Hematopoietic multipotent progenitor cell (in vitro differentiated cells): ENCODE measurements at regions not wholly inside any gene's neighbourhood (a gene's known extent, or its start where the extent isn't known, plus 50 kb on each side); places are given as distances from the start of the nearest gene placed in this dataset.
A peak's percentile ranks its signal among the peaks of the same experiment; 100 is the strongest.
"Not testable (repeated sequence)": the region's sequence is repeated elsewhere in the genome, so short reads cannot be mapped to it uniquely, and the experiment has no call there.

Experiments
- DNase-seq, 3 donors: peaks; one replicate each; pipeline ENCODE4 v3.0.0-alpha.2; 2011 to 2015; ENCODE audit warnings: low read depth in 2 of 3, low spot score in 2 of 3

DNA sequence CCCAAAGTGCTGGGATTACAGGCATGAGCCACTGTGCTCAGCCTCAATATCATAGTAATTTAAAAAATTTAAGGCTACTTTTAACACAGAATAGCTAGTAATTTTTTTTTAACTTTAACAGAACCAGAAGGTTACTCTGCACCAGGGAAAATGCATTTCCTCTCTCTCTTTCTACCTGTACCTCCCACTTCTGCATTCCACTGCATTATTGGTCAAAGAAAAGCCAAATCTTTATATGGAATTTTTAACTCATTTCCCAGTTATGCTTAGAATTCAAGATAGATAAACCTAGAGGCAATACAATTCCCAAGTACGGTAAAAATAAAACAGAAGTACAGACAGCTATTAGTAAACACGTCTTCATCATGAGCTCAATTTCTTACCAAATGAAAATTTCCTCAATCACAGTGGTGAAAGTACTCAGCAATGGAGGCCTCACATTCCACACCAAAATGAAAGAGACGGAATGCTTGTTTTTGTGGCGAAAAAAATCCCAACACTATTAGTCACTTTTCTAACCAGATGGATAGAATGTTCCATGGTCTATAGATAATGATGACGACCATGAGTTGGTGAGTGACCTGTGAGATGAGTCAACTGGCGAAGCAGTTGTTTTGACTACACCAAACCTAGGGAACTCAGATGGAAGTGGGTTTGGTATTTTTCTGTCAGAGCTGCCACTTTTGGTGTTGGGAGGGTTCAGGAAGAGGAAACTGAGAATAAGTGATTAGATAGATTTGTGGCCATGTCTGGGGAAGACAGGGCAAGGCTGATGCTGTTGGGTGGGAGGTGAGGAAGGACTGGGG lies 104.7 kb upstream of the SGK1 start:
- DNase-seq, result no peak

DNA sequence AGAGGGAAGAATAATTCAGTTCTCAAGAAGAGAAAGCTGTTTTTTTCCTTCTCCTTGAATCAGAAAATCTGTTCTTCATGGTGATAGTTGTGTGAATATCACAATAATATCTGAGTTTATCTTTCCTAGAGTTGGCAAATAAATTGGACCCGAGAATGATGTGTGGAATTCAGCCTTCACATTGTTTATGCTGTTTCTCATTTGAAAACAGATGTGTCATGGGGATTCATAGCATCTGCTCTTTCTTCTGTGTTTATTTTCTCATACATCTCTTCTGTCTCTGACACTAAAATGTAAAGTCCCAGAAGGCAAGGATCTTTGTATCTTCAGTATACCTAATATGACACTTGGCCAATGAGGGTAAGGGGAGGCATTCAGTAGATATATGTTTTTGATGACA lies 103.6 kb upstream of the SGK1 start:
- no peak for DNase-seq

DNA sequence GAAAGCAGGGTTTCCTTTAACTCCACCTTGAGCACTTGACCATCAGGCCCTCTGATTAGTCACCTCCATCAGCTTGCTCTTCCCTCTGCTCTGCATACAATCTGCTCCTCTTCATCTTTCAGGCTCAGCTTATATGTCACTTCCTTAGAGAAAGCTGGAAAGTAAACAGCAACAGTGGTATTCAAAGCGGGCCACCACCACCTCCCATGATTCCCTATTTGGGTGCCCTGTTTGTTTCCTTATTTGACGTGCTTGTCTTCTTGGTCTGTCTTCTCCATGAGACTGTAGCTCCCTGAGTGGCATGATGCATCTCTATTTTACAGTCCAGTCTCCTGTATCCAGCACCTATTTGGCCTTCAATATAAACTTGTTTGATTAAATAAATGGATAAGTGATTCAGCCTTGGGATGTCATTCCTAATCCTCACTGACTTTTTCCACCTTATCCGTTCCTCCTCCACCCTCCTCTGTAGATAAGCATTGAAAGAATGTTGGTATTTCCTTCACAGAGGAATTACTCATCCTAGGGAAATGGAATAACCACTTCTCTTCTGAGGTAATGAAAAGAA lies 102.8 kb upstream of the SGK1 start:
- no peak for DNase-seq

DNA sequence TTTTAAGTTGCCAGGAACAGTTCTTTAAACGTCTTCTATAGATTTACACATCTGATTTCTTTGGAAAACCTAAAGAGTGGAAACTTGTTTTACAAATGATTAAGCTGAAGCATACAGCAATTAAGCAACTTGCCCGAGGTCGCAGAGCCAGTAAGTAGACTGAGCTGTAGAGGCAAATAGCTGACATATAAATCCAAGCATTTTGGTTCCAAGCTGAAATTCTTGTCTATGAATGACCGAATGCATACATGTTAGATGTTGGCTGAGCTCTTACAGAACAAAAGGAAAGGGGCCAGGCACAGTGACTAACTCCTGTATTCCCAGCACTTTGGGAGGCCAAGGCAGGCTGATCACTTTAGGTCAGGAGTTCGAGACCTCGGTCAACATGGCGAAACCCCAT lies 101.8 kb upstream of the SGK1 start:
- no peak for DNase-seq

DNA sequence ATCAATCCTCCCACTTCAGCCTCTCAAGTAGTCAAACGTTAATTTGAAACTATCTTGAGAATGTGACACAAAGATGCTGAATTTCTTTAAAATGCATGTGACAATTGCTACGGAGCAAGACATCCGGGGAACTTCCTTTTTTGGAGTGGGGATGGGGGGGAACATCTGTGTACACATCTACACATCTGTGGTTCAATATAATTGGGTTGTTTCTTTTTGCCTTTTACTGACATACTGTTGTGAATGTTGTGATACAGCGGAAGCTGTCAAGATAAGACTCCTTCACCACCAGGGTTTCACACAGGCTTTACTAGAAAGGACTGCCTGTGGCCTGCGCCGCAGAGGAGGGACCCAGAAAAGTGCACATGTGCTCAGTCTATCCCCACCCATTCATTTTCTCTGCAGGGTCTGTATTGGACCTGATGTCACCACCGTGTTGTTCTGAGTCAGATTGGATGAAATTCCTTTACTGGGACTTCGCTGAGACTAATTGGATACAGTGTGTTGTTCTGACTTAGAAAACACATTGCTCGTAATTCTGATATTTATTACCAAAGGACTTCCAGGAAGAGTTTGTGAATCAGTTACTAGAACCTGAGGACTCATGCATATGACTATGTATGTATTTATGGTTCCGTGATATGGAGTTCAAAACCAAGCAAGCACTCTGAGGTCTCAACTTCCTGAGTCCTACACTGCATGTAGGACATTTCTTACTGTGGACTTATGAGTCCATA lies 98.7 kb upstream of the SGK1 start:
- DNase-seq, result peak in 1 of 3 donors; percentile 26

DNA sequence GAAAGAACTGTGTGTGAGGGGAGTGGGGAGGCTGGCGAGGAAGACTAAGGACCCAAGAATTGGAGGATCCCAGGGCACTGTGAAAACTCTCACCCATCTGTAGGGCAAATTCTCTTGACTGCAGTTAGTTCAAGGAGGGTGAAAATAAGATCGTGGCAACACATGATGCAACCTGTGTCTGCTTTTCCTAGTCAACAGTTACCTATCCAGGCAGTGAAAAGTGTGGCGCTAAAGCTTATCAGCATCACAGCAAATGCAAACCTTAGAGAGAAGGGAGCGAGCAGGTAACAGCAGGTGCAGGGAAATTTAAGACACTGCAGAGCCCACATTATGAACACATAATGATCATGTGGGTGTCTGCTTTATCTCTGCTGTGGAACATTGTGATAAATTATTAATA lies 97.7 kb upstream of the SGK1 start:
- no peak for DNase-seq

DNA sequence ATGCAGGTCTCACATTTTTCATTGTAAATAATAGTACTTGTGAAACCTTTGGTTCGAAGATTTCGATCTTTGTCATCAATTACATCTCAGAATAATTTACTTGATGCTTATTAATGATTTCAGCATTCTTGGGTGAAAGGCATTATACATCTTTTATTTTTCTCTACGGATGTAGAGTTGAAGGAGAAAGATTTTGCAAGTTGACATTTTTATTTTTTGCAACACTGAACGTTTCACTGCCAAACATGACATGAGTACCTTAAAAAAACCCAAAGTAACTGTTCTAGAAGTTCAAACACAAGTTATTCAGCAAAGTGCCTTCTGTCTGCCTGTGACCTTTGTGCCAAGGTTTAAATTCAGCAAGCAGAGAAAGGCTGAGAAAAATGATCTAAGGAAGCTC lies 97.3 kb upstream of the SGK1 start:
- no peak for DNase-seq

DNA sequence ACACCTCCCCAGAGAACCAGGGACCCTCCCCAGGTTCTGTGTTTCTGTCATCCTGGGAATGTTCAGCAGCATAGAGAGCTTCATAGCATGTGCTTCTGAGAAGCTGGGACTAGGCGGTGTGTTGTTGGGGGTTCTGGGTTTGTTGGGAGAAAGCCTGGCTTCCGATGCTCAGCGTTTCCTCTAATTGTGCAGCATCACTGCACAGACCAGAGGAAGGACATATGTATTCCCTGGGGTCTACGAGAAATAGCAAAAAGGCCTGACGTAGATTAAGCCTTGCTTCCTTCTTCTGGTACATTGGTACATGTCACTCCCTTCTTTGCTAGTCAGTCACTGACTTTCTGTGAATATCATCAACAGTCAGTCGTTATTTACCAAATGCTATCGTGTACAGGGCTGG lies 96.9 kb upstream of the SGK1 start:
- DNase-seq, result no peak

DNA sequence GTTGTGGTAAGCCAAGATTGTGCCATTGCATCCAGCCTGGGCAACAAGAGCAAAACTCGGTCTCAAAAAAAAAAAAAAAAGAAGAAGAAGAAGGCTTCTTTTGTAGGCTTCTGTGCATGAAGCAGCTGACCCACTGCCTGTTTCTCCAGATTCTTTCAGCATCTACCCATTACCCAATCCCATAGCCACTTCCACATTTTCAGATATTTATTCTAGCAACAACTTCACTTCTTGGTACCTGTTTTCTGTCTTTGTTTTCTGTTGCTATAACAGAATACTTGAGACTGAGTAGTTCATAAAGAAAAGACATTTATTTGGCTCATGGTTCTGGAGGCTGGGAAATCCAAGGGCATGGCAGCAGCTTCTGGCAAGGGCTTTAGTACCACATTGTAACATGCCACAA lies 95.3 kb upstream of the SGK1 start:
- no peak for DNase-seq

DNA sequence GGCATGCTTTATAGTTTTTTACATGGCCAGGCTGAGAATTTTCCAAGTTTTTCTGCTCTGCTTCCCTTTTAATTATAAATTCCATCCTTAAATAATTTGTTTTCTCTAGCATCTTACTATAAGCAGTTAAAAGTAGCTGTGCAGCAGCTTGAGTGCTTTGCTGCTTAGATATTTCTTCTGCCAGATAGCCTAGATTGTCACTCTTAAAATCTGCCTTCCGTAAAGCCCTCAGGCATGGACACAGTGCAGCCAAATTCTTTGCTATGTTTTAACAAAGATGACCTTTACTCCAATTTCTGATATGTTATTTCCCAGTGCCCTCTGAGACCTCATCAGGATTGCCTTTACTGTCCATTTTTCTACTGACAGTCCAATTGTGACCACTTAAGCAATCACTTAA lies 92.6 kb upstream of the SGK1 start:
- DNase-seq, result no peak

DNA sequence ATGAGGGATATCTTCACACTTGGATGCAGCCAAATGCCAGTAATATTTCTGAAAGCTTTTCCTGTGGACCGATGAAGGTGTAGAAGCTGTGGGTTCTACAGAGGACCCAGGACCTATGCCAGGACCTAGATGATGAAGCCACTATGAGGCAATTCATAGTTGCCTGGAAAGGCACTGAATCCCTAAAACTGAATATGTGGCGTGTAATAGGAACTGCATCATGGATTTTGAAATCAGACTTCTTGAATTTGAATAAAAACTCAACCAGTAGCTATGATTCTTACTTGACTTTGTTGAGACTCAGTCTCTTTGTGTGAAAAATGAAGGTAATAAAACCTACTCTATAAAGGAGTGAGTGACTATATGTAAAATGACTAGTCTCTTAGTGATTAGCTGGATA lies 89.9 kb upstream of the SGK1 start:
- DNase-seq, result no peak

DNA sequence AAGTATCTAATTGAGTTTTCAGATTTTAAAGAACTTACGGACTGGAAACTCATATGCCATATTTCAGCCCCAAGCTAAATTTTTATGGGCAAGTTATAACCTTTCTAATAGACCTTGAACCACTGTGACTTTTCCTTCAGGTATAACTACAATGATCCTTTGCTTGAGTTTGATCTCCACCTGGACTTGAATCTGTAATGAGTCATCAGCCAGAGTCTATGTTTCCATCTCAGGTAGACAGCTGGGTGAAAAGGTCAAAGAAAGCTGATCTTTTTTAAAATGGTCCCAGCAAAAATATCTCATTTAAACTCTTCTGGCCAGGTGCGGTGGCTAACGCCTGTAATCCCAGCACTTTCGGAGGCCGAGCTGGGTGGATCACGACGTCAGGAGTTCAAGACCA lies 88.4 kb upstream of the SGK1 start:
- DNase-seq, result no peak

DNA sequence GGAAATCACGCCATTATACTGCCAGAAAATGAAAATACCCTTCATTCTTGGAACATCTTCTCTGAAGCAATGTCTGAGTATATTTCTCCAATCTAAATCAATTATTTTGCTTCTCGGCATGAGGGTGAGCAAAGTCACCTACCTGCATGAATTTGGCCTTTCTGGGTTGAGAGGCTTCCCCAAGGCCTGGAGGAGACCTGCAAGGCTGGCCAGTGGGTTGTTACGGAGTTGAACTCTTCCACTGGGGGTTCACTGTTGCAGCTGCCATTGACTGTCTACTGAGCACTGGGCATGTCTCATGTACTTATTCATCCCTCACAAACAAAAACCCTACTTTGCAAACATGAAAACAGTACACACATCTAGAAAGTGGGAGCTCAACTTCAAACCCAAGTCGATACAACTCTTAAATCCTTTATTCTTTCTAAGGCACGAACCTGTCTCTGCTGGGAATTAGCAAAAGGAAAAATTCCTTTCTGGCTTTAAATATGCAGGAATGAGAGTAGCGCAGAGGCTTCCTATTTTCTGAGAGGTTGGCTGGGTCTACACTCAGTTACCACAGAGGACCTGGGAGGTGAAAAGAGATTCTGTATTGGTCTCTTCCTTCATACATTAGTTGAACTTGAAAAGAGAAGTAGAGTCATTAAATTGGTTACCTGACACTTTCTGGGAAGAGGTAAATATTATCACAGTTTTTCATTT lies 87.6 kb upstream of the SGK1 start:
- DNase-seq, result no peak

DNA sequence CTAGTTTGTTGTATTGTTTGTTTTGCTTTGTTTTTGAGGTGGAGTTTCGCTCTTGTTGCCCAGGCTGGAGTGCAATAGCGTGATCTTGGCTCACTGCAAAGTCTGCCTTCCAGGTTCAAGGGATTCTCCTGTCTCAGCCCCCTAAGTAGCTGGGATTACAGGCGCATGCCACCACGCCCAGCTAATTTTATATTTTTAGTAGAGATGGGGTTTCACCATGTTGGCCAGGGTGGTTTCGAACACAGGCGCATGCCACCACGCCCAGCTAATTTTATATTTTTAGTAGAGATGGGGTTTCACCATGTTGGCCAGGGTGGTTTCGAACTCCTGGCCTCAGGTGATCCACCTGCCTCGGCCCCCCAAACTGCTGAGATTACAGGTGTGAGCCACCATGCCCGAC lies 85.4 kb upstream of the SGK1 start:
- not testable (repeated sequence) for DNase-seq

DNA sequence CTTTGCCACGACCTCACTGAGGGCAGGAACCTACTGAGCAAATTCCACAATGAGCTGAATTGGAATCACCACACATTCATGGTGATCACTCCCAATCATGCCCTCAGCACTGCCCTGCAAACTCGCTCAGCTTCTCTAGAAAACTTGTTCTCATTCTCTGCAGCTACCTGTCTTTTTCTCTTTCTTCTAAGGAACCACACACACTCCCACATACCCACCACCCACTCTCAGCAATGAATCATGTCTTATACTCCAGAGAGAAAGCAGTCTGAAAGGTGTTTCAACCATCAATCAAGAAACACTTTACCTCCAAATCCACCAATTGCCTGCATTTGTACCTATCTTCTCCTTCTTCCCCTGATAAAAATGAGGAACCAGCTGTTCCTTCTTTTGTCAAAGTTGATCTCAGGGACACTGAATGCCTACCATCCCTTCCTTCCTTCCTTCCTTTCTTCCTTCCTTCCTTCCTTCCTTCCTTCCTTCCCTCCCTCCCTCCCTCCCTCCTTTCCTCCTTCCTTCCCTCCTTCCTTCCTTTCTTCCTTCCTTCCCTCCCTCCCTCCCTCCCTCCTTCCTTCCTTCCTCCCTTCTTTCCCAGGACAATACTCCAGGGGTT lies 84.6 kb upstream of the SGK1 start:
- no peak for DNase-seq

DNA sequence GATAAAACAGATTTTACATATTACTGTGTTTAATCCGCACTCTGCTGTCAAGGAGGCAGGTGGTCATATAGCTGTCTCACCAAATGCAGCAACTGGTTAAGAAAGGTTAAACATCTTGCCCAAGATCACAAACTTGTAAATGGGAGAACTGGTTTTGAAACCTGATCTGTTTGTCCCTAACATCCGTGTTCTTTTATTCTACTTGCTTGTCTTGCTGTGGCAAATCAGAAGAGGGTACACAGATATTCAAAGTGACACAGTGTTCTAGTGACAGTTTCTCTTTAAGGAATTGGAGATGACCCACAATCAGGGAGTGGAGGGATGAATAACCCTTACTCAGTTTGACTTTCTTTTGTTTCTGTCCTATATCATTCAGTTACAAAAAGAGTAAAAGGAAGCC lies 83.0 kb upstream of the SGK1 start:
- no peak for DNase-seq

DNA sequence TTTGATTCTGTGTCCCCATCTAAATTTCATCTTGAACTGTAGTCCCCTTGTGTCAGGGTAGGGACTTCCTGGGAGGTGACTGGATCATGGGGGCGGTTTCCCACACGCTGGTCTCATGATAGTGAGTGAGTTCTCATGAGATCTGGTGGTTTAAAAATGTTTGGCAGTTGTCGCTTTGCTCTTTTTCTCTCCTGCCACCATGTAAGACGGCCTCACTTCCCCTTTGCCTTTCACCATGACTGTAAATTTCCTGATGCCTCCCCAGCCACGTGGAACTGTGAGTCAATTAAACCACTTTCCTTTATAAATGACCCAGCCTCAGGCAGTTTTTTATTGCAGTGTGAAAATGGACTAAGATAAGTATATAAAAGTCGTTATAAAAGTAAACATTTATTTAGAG lies 80.5 kb upstream of the SGK1 start:
- DNase-seq, result peak in 2 of 3 donors; percentile 20 to 62

DNA sequence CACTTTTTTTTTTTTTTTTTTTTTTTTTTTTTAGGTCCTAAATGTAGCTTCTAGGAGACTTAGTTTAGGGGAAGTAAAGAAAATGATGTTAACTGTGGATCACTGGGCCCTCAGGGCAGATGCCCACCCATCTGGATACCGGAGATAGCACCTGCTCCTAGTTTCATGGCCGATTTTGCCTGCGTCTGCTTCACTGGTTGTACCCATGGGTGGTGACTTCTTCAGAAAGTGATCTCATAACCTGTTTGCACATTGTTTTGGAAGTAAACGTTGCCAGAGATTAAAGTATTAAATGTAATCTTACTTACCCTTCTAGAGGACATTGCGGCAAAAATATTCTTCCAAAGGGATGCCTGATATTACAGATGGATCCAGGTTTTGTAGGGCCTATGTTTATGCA lies 79.8 kb upstream of the SGK1 start:
- no peak for DNase-seq

DNA sequence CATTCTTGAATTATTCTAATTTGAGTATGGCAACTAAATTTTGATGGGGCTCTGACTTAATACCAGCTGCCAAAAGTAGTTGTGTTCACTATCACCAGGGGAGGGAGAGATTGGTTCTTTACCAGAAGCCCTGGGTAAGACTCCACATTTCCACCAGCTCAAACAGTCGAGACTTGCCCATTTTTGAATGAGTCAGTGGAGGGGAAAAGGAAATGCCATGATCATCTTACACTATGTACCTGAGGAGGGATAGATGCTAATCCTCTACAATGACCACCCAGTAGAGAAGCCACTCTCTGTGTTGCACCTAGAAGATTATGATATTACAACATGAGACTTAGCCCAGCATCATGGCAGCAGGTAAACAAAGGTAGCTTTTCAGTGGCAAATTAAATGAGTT lies 77.0 kb upstream of the SGK1 start:
- DNase-seq, result no peak

DNA sequence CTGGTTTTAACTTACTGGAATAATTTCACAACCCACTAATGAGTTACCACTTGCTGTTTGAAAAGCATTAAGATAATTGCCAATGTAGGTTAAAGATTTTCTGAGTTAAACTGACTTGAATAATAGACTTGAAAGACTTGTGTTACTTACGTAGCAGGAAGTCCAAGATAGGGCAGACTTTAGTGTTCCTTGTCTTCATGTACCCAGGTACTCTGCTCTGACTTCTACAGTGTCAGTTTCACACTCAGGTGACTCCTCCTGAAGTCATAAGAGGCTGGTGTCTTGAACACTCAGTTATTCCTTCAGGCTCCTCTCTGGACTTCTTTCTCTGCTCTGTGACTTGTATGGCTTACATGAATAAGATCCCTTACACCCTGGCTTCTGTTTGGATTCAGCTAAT lies 76.3 kb upstream of the SGK1 start:
- DNase-seq, result no peak

DNA sequence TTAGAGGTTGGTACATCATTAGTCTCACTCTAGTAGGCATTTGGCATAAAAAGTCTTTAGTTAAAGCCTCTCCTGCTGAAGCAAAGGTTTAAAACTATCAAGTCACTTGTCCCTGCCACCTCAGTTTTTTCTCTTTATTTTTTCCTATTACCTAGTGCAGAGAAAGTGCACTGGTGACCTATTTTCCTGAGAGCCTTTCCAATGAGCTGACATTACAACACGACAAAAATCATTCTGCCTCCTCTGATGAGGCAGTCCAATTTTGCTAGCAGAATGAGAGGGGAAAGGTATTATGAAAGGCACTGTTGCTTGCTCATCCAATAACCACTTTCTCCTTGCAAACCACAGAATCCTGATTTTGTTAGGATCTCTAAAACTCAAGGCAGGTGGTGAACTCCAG lies 73.3 kb upstream of the SGK1 start:
- DNase-seq, result no peak
